H1 (cell line): ENCODE measurements at regions not wholly inside any gene's neighbourhood (a gene's known extent, or its start where the extent isn't known, plus 50 kb on each side); places are given as distances from the start of the nearest gene placed in this dataset.

Source experiments
- BACH1 ChIP-seq: IDR thresholded peaks from 2 replicates; pipeline ENCODE4 v1.6.1; 2012; ENCODE audit warnings: low read length, improper control_type of control experiment
- CBX5 ChIP-seq: fragments of 300-800, 300-1000 bp; sonication (generic); IDR thresholded peaks from 2 replicates; pipeline ENCODE4 v1.7.1; 2016; ENCODE audit warnings: antibody characterized with exemption, low read length, low read depth
- CEBPB ChIP-seq: IDR thresholded peaks from 2 replicates; pipeline ENCODE4 v1.6.1; 2012; ENCODE audit warnings: low read depth, low read length
- CHD1 ChIP-seq: IDR thresholded peaks from 2 replicates; pipeline ENCODE4 v1.6.1; 2012; ENCODE audit warnings: low read depth, low read length, improper control_type of control experiment
- CREB1 ChIP-seq: IDR thresholded peaks from 2 replicates; pipeline ENCODE4 v1.6.1; 2012; ENCODE audit warnings: inconsistent platforms
- E2F6 ChIP-seq: IDR thresholded peaks from 2 replicates; pipeline ENCODE4 v1.6.1; 2012; ENCODE audit warnings: inconsistent platforms
- EZH2 ChIP-seq: fragments of 200-600 bp; sonication (generic); IDR thresholded peaks from 2 replicates; pipeline ENCODE4 v1.7.1; 2012; ENCODE audit warnings: low read depth, mild to moderate bottlenecking, moderate library complexity, low read length, inconsistent platforms; ENCODE audit not compliant: severe bottlenecking
- GABPA ChIP-seq: IDR thresholded peaks from 2 replicates; pipeline ENCODE4 v1.6.1; 2011; ENCODE audit warnings: mild to moderate bottlenecking, low read length, moderate library complexity, borderline replicate concordance; ENCODE audit not compliant: insufficient read depth
- GTF2F1 ChIP-seq: IDR thresholded peaks from 2 replicates; pipeline ENCODE4 v1.6.1; 2012; ENCODE audit warnings: low read depth, low read length, improper control_type of control experiment, borderline replicate concordance
- HDAC6 ChIP-seq: IDR thresholded peaks from one replicate; pipeline ENCODE4 v1.7.1; 2012; ENCODE audit warnings: low read depth, mild to moderate bottlenecking, inconsistent platforms, low read length, moderate library complexity
- MAX ChIP-seq: IDR thresholded peaks from 2 replicates; pipeline ENCODE4 v1.6.1; 2012; ENCODE audit warnings: inconsistent platforms
- POLR2A ChIP-seq, 2 experiments: IDR thresholded peaks; 1 replicate in 1 of 2; 2 replicates in 1 of 2; pipeline ENCODE4 v1.6.1; 2011; ENCODE audit warnings: low read depth in 2 of 2, low read length in 2 of 2, mild to moderate bottlenecking in 2 of 2; ENCODE audit errors: control extremely low read depth in 1 of 2
- RBBP5 ChIP-seq: IDR thresholded peaks from 2 replicates; pipeline ENCODE4 v1.7.1; 2012; ENCODE audit warnings: low read depth, mild to moderate bottlenecking, inconsistent platforms, low read length, moderate library complexity, borderline replicate concordance
- SIX5 ChIP-seq: IDR thresholded peaks from 2 replicates; pipeline ENCODE4 v1.6.1; 2011; ENCODE audit warnings: mild to moderate bottlenecking, low read depth, low read length
- SP1 ChIP-seq: IDR thresholded peaks from 2 replicates; pipeline ENCODE4 v1.6.1; 2011; ENCODE audit warnings: low read depth, low read length

- TF ChIP-seq BACH1 = no peak
- no peak for TF ChIP-seq GTF2F1
- TF ChIP-seq SP1 = peak; percentile 31; the same call in 1 of the 2 replicates
- no peak for TF ChIP-seq SIX5
- TF ChIP-seq CHD1 = no peak
- TF ChIP-seq RBBP5 = no peak
- TF ChIP-seq CBX5 = no peak
- TF ChIP-seq CREB1 = no peak
- TF ChIP-seq HDAC6 = no peak
- peak; percentile 70 for TF ChIP-seq CEBPB
- TF ChIP-seq GABPA = no peak
- no peak for TF ChIP-seq POLR2A (IDR thresholded peaks at IDR 0.05; ENCODE audit: control extremely low read depth in 1 of 2, low read depth in 2 of 2, low read length in 2 of 2)
- TF ChIP-seq E2F6 = no peak
- TF ChIP-seq EZH2 = no peak
- TF ChIP-seq MAX = no peak
Measured at GRCh38 chr1:229027622-229028182, 243.2 kb upstream of the RAB4A start (continued).
